A549 (cell line): ENCODE measurements at regions not wholly inside any gene's neighbourhood (a gene's known extent, or its start where the extent isn't known, plus 50 kb on each side); places are given as distances from the start of the nearest gene placed in this dataset.

Source experiments
- CEBPB ChIP-seq, 2 experiments: fragments of >200 bp in 1 of 2; sonication (Bioruptor Twin) in 1 of 2; formaldehyde crosslinking in 1 of 2; IDR thresholded peaks; 2 replicates each; pipeline ENCODE4 v1.6.1; 2012 to 2016
- CHD4 ChIP-seq: fragments of 200-600 bp; sonication (generic); IDR thresholded peaks from 2 replicates; pipeline ENCODE4 v1.6.1; 2016; ENCODE audit warnings: antibody characterized with exemption, mild to moderate bottlenecking, borderline replicate concordance
- KDM1A ChIP-seq: fragments of 200-600 bp; sonication (generic); IDR thresholded peaks from 2 replicates; pipeline ENCODE4 v1.6.1; 2016; ENCODE audit warnings: low read depth, mild to moderate bottlenecking
- MYC ChIP-seq: IDR thresholded peaks from 2 replicates; pipeline ENCODE4 v1.6.1; 2012; ENCODE audit warnings: mild to moderate bottlenecking, inconsistent platforms, low read length, improper control_type of control experiment, borderline replicate concordance
- POLR2A ChIP-seq: IDR thresholded peaks from 2 replicates; pipeline ENCODE4 v1.6.1; 2012; ENCODE audit warnings: mild to moderate bottlenecking, low read length
- TF ChIP-seq, protein P1 (sequence below): fragments of 200-600 bp; sonication (generic); IDR thresholded peaks from 2 replicates; pipeline ENCODE4 v1.6.1; 2016; ENCODE audit warnings: antibody characterized with exemption, mild to moderate bottlenecking, moderate library complexity
- TF ChIP-seq, protein P2 (sequence below): fragments of >200 bp; sonication (Bioruptor Twin); formaldehyde crosslinking; IDR thresholded peaks from 3 replicates; pipeline ENCODE4 v1.5.1; 2016
- TF ChIP-seq, protein P3 (sequence below): fragments of 450-650 bp; IDR thresholded peaks from 2 replicates; pipeline ENCODE4 v1.6.1; 2014; ENCODE audit warnings: antibody characterized with exemption
- TF ChIP-seq, protein P4 (sequence below): fragments of >200 bp; sonication (Bioruptor Twin); formaldehyde crosslinking; IDR thresholded peaks from 2 replicates; pipeline ENCODE4 v1.6.1; 2016

- TF ChIP-seq CHD4 (no peak), MYC (no peak), POLR2A (no peak), KDM1A (no peak), CEBPB (IDR thresholded peaks at IDR 0.05) (no peak)
- TF ChIP-seq, protein P1, sequence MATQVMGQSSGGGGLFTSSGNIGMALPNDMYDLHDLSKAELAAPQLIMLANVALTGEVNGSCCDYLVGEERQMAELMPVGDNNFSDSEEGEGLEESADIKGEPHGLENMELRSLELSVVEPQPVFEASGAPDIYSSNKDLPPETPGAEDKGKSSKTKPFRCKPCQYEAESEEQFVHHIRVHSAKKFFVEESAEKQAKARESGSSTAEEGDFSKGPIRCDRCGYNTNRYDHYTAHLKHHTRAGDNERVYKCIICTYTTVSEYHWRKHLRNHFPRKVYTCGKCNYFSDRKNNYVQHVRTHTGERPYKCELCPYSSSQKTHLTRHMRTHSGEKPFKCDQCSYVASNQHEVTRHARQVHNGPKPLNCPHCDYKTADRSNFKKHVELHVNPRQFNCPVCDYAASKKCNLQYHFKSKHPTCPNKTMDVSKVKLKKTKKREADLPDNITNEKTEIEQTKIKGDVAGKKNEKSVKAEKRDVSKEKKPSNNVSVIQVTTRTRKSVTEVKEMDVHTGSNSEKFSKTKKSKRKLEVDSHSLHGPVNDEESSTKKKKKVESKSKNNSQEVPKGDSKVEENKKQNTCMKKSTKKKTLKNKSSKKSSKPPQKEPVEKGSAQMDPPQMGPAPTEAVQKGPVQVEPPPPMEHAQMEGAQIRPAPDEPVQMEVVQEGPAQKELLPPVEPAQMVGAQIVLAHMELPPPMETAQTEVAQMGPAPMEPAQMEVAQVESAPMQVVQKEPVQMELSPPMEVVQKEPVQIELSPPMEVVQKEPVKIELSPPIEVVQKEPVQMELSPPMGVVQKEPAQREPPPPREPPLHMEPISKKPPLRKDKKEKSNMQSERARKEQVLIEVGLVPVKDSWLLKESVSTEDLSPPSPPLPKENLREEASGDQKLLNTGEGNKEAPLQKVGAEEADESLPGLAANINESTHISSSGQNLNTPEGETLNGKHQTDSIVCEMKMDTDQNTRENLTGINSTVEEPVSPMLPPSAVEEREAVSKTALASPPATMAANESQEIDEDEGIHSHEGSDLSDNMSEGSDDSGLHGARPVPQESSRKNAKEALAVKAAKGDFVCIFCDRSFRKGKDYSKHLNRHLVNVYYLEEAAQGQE: no peak
- TF ChIP-seq, protein P2, sequence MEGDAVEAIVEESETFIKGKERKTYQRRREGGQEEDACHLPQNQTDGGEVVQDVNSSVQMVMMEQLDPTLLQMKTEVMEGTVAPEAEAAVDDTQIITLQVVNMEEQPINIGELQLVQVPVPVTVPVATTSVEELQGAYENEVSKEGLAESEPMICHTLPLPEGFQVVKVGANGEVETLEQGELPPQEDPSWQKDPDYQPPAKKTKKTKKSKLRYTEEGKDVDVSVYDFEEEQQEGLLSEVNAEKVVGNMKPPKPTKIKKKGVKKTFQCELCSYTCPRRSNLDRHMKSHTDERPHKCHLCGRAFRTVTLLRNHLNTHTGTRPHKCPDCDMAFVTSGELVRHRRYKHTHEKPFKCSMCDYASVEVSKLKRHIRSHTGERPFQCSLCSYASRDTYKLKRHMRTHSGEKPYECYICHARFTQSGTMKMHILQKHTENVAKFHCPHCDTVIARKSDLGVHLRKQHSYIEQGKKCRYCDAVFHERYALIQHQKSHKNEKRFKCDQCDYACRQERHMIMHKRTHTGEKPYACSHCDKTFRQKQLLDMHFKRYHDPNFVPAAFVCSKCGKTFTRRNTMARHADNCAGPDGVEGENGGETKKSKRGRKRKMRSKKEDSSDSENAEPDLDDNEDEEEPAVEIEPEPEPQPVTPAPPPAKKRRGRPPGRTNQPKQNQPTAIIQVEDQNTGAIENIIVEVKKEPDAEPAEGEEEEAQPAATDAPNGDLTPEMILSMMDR: peak; percentile 11; the same call in 1 of the 3 replicates
- TF ChIP-seq, protein P3, sequence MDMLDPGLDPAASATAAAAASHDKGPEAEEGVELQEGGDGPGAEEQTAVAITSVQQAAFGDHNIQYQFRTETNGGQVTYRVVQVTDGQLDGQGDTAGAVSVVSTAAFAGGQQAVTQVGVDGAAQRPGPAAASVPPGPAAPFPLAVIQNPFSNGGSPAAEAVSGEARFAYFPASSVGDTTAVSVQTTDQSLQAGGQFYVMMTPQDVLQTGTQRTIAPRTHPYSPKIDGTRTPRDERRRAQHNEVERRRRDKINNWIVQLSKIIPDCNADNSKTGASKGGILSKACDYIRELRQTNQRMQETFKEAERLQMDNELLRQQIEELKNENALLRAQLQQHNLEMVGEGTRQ: no peak
- TF ChIP-seq, protein P4, sequence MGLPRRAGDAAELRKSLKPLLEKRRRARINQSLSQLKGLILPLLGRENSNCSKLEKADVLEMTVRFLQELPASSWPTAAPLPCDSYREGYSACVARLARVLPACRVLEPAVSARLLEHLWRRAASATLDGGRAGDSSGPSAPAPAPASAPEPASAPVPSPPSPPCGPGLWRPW: no peak
Measured at GRCh38 chr20:39676857-39677391, 714.8 kb downstream of the DHX35 start.
